T-helper 1 cell (primary cell): ENCODE measurements at regions not wholly inside any gene's neighbourhood (a gene's known extent, or its start where the extent isn't known, plus 50 kb on each side); places are given as distances from the start of the nearest gene placed in this dataset.
"Not testable (repeated sequence)": the region's sequence is repeated elsewhere in the genome, so short reads cannot be mapped to it uniquely, and the experiment has no call there.

ENCODE experiments used
- DNase-seq, 5 donors: peaks; one replicate each; pipeline ENCODE4 v3.0.0-alpha.2; 2012 to 2020

DNA sequence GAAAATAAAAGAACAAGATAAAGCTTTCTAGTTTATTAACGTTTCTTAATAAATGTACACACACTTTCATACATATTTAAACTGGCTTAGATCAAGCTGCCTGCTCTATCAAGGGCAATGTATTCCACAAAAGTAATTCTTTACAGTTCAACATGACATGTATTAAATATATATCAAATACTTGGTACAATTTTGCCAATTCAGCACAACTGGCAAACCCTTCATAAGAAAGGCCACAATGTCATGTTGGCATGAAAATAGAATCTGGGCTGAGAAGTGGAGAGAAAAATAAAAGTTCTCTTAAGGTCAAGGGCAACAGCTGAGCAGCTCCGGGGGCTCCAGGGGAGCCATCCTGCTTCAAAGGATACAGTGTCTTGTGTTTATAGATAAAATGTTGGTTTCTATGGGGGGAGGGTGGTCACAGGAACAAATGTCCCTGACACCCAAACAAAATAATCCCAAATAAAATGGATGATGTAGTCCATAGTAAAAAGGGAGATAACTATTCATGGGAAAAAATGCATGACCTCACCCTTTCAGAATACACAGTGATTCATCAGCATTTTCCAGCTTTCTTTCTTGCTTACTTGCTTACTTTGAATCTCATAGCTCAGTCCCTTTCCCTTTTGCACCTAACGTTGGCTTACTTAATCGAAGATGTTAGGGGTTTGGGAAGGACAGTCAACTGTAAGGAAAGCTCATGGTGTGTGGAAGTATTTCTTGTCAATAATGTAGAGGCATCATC lies 494.9 kb downstream of the NYAP2 start:
- DNase-seq: no peak

DNA sequence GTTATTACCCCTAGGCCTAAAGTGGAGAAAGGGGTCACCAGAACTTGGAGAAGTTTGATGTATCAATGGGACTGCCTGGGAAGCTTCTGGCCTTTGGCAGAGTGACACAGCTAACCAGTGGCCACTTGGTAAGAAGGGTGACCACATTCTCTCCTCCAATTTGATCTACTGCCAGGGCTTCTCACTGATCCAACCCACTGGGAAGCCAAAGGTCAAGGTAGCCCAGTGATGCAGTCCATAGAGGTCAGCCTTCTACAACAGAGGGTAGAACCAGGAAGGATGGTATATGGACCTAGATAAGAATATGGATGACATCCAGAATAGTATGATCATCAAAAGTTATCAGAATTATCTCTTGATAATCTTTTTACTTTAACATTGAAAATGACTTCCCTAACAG lies 493.6 kb downstream of the NYAP2 start:
- no peak for DNase-seq

DNA sequence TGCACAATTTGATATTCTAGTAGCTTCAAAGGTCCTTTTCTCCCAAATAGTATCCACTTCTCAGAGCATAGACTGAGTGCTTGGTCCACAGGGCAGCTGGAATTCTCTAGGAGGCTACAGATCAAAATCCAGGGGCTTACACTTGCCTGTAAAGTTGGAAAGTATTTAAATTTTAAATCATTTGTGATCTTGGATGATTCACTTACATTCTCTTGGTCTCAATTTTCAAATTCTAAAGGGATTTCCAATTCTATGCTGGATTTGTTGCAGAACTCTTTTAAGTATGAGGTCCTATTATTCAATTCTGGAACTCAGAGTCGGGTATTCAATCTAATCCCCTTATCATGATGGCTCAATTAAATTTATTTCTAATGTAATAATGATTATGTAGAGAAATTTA lies 492.3 kb downstream of the NYAP2 start:
- DNase-seq: no peak

DNA sequence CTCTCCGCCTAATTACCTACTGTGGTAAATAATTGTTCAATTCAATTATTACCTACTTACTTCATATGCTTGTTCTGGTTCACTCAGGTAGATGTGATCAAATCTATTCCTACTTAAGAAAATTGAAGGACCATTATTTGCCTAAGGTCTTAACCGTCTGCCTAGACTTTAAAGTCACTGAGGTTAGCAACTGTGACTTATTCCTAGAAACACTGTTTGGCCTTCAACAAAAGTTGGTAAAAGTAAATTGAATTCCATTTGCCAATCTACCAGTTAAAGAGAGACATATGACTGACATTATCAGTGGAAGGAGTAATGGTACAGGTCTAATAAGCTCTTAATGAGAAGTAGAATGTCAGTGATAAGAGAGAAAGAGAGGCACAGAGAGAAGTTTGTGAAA lies 491.5 kb downstream of the NYAP2 start:
- DNase-seq: no peak

DNA sequence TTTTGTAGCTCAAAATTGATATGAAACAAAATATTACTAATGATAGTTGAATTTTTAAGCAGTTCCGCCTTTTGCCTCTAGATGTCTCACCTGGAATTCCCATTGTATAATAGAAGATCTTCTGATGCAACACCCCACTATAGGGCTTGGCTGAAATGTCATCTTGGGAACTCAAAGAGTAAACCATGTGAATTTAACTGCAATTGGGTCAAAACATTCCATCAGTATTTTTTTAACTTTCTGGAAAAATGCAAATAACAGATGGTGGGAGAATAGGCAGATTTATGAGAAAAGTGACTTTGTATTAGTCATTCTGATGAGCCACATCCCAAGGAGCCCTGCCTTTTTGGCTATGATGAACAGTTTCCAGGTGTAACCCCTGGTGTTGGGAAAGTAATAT lies 489.9 kb downstream of the NYAP2 start:
- DNase-seq: no peak

DNA sequence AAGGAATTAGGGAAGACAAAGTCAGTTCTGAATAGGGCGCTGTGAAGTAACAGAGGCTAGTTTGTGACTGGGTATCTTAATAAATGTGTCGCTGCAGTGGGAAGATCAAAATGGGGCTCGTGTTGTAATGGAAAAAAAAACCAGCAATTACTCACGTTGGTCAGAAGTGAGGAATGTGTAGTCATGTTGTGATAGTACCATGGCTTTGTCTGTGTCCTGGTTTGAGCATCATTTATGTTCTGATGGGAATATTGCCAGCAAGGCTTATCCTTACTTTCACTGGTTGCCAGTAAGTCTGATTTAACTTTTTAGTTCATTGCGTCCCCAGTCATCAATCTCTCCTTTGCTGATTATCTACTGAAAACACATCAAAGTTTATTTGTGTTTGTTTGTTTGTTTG lies 467.6 kb downstream of the NYAP2 start:
- no peak for DNase-seq

DNA sequence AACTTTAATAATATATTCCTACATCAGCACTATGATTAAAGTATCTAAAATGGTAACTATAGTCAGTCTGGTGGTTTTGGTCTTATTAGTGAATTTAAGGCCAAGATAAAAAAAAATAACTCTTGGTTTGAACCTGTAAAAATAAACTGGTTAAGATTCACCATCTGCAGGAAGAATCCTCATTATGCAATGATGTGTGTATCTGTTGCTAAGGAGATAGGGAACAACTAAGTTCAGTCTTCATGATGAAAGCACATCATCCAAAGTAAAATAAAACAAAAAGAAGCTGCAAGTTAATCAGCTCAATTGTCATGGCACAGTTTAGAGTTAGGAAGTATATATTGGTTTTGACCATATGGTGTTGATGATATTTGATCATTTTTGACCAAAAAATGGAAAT lies 466.0 kb downstream of the NYAP2 start:
- DNase-seq: no peak

DNA sequence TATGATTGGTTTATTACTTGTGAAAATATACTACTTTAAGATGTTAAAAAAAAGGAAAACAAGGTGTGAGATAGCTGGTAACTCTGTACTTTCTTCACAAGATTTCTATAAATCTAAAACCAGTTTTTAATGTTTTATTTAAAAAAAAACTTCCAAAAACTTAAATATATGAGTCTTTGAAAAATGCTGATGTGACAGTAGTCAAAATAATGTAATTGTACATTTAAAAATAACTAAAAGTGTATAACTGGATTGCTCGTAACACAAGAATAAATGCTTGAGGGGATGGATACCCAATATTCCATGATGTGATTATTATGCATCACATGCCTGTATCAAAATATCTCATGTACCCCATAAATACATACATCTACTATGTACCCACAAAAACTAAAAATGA lies 464.9 kb downstream of the NYAP2 start:
- no peak for DNase-seq

DNA sequence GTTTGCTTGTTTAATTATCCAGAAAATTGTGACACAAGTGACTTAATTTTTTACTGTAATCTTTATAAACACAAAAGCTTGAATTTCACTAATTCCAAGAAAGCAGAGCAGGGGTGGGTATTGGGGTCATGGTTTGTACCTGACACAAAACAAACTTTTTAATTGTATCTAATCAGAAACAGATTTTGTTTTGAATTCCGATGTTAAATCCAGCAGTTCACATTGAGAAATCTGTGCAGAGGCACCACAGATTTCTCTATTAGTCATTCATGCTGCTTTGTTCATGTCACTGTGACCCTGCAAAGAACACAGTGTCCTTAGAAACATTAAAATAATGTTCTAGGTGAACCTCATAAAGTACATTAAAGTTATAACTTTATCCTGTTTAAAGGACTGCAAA lies 443.4 kb downstream of the NYAP2 start:
- DNase-seq: no peak

DNA sequence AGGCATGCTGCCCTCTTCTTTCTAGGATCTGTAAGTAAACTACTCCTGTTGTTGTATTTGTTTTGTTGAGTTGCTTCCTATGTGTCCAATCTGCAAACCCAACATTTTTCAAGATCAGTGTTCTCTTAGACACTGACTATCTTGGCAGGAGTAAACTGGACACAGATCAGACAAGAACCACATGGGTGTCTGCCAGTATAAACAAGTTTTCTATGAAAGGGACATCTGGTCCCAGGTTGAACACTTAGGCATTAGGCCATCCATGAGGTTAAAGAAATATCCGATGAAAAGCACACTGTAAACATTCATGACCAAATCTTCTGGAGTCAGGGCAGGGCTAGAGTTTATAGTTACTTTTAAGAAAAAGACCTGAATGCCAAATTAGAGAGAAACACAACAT lies 441.8 kb downstream of the NYAP2 start:
- no peak for DNase-seq

DNA sequence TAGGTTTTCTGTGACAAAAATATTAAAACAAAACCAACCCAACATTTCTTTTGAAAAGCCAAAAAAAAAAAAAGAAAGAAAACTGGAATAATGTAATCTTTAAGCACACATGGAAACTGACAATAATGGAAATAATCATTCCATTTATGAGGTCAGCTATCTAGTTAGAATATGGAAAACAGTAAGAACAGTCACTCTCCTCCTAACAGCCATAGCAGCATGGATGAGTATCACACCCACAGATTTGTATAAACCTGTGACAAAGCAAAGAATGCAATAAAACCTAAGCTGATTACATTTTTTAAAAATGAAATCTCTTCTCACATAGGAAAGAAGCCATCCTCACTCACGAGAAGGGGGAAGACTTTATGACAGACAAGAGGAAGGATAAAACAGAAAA lies 437.8 kb downstream of the NYAP2 start:
- DNase-seq: no peak

DNA sequence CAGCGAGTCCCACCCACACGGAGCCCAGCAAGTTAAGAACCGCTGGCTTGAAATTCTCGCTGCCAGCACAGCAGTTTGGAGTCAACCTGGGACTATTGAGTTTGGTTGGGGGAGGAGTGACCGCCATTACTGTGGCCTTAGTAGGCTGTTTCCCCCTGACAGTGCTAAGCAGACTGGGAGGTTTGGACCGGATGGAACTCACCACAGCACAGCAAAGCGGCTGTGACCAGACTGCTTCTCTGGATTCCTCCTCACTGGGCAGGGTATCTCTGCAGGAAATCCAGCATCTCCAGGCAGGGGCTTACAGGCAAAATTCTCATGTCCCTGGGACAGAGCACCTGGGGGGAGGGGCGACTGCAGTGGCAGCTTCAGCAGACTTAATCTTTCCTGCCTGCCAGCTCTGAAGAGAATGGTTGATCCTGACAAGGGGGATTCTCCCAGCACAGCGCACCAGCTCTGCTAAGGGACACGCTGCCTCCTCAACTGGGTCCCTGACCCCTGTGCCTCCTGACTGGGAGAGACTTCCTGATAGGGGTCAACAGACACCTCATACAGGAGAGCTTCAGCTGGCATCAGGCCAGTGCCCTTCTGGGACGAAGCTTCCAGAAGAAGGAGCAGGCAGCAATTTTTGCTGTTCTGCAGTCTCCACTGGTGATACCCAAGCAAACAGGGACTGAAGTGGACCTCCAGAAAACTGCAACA lies 425.4 kb downstream of the NYAP2 start:
- DNase-seq: no peak

DNA sequence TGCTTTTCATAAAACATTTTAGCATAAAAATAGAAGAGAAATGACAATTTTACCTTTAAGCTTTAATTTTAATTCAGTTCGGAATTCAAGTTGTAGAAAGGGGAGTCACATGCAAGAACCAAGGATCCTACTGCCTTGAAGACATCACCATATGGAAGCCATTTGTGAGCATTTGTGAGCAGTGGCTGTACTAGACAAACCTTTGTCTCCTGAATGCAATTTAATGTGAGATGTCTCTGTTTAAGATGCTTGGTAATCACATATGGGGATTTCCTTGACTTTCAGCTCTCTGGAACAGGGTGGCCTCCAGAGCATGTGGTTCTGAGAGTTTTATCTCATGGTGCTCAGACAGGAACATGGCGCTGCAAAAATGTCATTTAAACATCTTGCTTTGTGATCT lies 421.8 kb downstream of the NYAP2 start:
- DNase-seq: no peak

DNA sequence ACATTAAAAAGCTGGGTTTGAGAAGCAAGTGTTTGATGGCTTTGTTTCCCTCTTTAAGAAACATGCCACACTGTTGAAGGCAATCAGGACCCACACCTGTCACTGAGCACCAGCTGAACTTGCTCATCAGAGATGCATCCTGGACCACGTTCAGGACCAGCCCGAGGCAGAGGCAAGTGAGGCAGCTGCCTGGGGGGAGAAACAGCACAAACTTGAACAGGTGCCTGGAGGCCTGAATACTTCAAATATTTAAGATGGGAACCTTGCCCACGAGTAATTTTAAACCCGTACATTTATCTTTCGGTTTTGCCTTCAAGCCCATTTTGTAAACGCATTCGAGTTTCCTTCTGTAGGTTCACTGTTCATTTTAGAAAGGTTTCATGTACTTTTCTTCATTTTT lies 421.3 kb downstream of the NYAP2 start:
- DNase-seq: no peak

DNA sequence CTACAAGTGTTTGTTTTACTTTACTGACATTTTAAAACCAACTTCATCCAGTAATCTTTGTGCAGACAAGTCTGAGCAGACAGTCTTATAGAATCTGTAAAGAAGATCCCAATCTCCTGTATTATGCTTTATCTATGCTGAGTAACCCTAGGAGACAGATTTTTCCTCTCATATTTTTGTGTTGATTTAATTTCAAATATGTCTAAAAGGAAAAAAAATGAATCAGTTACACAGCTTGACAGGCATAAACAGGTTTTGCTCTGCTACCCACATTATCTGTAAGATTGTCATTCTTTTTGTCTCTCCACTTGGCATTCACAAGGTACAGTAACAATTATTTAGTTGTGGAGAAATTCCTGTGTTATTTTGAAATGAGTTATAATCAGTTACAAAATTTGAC lies 415.0 kb downstream of the NYAP2 start:
- no peak for DNase-seq

DNA sequence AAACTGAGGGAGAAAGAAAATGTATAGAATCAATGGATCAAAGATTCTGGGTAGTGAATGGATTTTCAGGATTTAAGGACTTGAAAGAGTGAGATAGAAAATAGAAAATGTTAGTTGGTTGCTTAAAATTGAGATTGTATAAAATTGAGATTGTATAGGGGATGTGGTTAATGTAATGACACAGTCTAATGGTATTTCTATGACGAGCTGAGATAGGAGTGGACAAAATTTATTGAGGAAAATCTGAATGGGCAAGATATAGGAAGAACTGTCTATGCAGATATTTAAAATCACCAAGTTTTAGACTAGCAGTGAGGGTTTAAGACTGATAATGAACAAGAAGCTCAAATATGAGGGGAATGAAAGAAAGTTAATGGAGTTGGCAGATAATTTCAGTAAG lies 406.6 kb downstream of the NYAP2 start:
- no peak for DNase-seq

DNA sequence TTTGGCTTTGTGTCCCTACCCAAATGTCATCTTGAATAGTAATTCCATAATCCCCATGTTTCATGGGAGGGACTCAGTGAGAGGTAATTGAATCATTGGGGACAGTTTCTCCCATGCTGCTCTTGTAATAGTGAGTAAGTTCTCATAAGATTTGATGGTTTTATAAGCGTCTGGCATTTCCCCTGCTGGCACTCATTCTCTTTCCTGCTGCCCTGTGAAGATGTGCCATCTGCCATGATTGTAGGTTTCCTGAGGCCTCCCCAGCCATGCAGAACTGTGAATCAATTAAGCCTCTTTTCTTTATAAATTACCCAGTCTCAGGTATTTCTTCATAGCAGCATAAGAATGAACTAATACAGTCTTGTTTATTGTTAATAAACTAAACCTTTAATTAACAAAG lies 402.6 kb downstream of the NYAP2 start:
- DNase-seq: not testable (repeated sequence)

DNA sequence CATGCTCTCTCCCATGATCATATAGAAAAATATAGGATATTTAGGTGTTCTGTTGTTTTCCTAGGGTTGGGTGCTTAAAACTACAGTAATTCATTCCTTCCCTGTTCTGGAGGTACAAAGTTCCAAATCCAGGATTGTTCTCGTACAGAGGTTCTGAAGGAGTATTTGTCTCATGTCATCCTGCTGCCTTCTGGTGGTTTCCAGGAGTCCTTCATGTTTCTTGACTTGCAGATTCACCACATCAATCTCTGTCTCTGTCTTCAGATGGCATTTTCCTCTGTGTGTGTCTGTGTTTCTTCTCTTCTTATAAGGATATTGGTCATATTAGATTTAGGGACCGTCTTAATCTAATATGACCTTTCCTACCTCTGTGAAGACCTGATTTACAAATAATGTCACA lies 397.9 kb downstream of the NYAP2 start:
- DNase-seq: no peak

DNA sequence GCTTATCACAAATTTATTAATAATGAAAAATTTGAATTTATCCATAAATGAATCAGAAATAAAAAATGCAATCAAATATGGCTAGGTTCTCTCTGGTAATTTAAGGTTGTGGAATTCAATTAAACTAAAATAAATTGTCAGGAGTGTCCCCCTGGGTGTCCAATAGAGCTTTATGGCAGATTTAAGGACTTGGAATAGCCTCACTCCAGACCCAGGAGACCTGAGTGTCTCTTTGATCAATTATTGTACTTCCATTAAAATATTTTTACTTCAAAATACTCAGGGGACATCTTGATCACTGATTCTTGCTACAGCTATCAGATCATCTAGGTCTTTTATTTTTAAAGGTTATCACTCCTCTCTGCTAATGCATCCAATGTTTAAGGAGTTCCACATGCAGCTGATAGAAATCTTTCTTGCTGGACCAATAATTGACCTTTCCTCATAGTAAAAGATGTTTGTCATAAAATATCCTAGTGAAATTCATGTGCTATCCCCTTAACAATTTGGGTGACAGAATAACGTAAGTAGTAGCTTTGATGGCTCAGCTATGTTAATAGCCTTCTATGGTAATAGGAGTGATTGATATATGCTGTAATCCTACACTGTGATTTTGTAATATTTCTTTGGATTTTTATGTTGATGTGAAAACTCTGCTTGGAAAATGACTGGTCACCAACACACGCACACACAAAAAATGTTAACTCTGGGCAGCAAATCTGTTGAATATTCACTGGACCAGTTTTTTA lies 395.3 kb downstream of the NYAP2 start:
- DNase-seq: no peak

DNA sequence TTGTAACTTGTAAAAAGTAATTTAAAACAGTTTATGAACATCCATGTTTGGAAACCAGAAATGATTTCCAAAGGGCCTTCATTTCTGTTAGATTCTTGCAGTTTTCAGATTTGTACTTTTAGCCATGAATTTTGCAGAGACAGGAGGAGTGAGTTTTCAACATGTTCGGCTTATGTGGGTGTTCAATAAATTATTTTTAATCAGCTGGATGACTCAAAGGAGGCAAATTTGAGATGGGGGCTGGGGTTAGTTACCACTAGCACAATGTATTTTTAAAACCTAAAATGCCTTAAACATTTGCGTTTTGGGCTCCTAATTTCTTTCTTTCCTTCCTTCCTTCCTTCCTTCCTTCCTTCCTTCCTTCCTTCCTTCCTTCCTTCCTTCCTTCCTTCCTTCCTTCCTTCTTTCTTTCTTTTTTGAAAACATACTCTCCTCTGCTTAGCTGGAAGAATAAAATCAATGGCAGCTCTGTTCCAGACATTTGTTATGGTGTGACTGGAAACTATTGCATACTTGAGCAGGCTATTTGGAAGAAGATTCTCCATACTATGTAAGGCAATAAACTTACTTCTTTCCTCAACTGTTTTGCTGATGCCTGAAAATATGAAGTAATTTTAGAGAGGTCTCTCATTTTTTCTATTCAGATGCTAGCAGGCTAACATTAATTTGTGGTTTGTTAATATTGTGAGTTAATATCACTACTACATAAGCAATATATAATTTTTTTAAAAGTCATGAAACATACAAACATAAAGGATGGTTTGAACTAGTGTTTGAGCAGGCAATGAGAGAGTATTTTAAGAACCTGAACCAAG lies 394.4 kb downstream of the NYAP2 start:
- DNase-seq: no peak

DNA sequence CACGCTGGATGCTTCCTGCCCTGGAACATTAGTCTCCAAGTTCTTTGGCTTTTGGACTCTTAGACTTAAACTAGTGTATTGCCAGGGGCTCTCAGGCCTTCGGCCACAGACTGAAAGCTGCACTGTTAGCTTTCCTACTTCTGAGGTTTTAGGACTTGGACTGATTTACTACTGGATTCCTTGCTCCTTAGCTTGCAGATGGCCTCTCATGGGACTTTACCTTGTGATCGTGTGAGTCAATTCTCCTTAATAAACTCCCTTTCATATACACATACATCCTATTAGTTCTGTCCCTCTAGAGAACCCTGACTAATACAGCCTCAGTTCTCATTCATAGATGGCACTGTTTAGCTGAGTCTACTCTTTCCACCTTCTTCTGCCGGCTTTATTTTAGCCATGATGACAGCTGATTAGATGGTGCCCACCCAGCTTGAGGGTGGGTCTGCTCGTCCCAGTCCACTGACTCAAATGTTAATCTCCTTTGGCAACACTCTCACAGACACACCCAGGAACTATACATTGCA lies 389.1 kb downstream of the NYAP2 start:
- DNase-seq: no peak

DNA sequence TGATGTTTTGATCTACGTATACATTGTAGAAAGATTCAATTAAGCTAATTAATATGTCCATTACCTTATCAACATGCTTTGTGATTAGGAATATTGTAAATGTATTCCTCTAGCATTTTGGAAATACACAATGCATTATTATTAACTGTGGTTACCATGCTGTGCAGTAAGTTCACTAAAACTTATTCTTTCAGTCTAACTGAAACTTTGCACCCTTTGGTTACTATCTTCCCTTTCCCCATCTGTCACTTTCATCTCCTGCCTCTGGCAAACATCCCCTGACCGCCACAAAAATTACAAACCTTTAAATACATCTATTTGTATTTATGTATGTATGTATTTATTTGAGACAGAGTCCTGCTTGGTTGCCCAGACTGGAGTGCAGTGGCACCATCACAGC lies 388.0 kb downstream of the NYAP2 start:
- no peak for DNase-seq

DNA sequence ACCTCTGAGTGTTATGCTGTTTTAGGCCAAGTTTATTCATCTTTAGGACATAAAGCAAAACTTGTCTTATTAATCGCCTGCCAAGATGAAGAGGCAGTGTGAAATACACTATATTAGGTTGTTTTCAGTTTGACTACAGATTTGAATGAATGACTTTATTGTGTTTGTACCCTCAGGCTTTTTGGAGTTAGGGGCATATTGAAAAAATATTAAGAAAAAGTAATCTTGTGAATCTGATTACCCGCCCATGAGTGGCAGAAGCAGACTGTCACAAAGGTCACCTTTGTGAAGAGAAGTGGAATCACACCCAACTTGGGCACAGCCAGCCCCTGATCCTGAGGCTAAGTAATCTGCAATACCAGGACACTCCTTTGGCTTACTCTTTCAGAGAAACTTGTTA lies 382.5 kb downstream of the NYAP2 start:
- DNase-seq: no peak
